ENCODE measurements at regions not wholly inside any gene's neighbourhood (a gene's known extent, or its start where the extent isn't known, plus 50 kb on each side); places are given as distances from the start of the nearest gene placed in this dataset.
"Not testable (repeated sequence)": the region's sequence is repeated elsewhere in the genome, so short reads cannot be mapped to it uniquely, and the experiment has no call there.

- no peak for DNase-seq
These were observed 353.2 kb downstream of the PRR16 start for GRCh38 chr5:120817044-120817985.

- DNase-seq = no peak
These were observed 354.0 kb downstream of the PRR16 start for GRCh38 chr5:120818128-120818527.

DNA sequence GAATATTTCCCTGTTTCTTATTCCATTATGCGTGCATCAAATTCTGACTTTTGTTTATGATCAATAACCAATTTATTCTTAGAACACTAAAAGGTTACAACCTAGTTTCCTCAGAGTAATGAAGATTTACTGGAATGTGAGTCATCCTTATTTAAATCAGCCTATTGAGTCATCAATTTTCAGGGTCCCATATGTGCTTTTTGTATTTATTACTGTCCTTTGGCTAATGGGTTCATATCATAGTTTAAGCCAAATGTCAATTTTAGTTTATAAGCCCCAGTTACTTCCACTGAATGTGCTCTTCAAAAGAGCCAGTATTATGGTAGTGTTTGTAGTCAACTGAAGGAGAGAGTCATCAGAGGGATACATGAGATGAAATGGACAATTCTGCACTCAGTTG, 359.2 kb downstream of the PRR16 start:
- no peak for DNase-seq

- not testable (repeated sequence) for DNase-seq
These were observed 367.5 kb downstream of the PRR16 start for GRCh38 chr5:120831646-120832045.

GRCh38 chr5:120841830-120842229, 377.7 kb downstream of the PRR16 start:
- no peak for DNase-seq

DNA sequence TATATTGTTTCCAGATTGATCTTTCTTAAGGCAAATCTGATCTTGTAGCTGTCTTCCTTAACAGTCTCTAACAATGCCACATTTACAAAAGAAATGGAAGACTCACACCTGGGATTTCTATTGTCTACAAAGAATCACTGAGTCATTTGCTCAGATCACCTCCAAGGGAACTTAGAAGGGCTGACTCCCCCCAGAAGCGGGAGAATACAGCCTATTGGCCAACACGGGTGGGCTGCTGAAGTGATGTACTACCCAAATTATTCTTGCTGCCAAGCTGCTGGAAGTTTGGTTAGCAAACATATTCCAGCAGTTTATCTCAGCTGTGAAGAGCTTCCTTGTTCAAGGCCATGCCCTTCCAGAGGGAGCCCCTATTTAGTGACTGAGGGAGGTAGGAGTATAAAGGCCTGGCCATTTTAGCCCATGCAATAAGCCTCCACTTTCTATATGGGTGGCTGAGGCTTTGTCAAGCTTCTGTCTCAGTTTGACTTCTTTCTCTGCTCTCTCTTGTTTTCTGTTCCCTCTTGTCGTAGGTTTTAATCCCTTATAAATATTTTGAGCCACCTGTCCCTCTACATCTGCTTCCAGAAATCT, 379.4 kb downstream of the PRR16 start:
- DNase-seq = no peak

DNA sequence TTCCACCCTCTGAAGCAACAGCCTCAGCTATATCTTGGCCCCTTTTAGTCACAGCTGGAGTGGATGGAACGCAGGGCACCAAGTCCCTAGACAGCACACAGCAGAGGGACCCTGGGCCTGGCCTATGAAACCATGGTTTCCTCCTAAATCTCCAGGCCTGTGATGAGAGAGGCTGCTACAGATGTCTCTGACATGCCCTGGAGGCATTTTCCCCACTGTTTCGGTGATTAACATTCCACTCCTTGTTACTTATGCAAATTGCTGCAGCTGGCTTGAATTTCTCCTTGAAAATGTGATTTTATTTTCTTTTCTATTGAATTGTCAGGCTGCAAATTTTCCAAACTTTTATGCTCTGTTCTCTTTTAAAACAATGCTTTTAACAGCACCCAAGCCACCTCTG, 384.8 kb downstream of the PRR16 start:
- DNase-seq = no peak

GRCh38 chr5:120852222-120852860, 388.2 kb downstream of the PRR16 start:
- DNase-seq = no peak

GRCh38 chr5:120866997-120867396, 402.9 kb downstream of the PRR16 start:
- no peak for DNase-seq

GRCh38 chr5:120869831-120870230, 405.7 kb downstream of the PRR16 start:
- no peak for DNase-seq

DNA sequence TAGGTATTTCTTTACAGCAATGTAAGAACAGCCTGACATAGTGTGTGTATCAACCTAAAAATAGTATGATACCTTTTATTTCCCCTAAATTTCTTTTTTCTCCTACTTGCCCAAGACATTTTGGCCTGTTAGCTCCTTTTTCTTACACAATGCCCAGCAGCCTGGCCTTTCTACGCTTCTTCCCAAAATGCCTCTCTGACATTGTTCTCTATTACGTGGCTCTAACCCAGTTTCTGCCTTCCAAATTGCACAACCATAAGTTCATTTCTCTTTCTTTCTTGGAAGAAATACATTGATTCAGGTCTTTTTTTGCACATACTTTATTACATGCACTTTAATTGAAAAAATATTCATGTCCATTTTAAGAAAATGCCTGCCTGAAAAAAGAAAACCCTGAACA, 408.2 kb downstream of the PRR16 start:
- peak in 1 of 3 donors; percentile 8 for DNase-seq

GRCh38 chr5:120873083-120873482, 409.0 kb downstream of the PRR16 start:
- DNase-seq = peak in 2 of 3 donors; percentile 4 to 7

- DNase-seq = no peak
These were observed 410.2 kb downstream of the PRR16 start for GRCh38 chr5:120874081-120874862.

DNA sequence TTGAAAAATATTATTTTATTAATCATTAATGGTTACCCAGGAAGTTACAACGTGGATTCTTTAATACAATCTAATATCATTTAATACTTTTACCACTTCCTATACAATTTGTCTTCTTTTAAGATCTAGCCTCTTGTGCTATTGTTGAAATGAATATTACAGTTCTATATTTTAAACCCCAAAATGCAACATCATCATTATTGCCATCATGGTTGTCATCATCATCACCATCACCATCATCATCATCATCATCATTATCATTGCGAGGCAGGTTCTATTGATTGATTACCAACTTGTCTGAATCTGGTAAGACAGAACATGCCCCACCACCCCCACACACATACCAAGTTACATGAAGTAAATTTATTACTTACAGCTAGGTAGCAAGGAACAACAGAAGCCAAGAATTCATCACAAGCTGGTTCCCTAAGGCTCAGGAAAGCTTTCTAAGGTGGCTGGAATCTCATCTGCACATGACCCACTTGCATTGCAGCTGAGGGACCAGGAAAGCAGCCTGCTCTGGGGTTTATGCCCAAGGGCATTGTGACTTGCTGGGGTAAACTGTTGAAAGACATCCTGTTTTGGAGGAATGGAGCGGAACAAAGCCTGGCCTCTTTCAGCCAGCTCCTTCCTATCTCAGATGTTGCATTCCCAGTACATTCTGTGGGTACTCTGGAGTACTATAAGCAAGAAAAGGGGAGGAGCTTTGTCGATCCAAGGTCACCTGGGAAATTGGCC, 418.1 kb downstream of the PRR16 start:
- no peak for DNase-seq

DNA sequence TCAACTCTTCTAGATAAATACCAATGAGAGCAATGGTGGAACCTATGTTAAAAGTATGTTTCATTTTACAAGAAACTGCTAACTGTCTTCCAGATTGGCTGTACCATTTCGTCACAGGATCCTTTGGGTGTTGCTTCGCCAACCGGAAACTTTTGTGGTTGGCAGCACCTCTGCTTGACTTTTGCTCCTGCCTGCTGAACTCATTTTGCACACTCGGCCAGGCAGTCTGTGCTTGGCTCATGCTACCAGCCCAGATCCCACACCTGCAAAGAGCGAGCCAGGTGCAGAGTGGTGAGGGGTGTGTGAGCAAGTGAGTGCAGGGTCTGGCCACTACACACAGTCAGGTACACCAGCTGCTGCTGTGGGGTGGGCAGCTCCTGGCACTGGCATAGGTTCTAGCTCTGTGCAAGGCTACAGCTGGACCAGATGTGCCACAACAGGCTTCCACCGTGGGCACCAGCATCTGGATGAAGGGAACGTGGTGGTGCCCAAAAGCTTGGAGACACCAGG, 422.3 kb downstream of the PRR16 start:
- DNase-seq = no peak

GRCh38 chr5:120895660-120896059, 431.6 kb downstream of the PRR16 start:
- DNase-seq = no peak

- DNase-seq = no peak
These were observed 437.1 kb downstream of the PRR16 start for GRCh38 chr5:120901199-120901598.

DNA sequence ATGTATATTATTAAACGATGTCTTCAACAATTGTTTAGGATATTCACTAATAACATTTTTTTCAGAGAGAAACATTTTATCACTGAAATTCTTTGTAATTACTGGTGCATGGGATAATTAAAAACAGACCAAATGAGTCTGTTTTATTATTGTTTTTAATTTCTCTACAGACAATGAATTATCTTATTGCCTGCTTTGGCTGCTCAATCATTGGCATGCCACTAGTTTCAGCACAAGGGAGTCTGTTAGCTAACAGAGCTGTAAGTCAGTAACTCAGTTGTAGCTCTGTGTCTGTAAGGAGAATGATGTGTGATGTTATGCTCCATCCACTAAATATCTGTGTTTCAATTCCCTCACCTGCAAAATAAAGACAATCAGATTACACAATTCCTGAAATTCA, 443.9 kb downstream of the PRR16 start:
- no peak for DNase-seq

GRCh38 chr5:120910629-120911028, 446.5 kb downstream of the PRR16 start:
- DNase-seq = no peak

DNA sequence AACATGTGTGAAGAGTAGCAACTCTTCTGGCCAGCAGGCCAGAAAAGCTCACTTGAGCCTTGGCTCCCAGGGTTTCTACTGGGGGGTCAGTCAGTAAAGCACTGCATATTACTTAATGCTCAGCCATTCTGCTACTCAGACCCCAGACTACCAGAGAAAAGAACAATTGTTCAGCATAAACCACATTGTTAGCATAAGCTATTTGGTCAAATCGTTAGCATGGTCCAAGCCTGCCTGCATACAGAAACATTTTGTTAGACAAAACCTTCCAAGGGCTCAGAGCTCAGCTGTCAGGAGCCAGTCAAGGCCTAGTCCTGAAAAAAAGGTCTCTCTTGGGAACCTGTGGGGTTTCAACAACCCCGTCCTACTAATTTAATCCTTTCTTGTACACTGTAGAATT, 449.3 kb downstream of the PRR16 start:
- no peak for DNase-seq

GRCh38 chr5:120917214-120917758, 453.2 kb downstream of the PRR16 start:
- DNase-seq = no peak
